ENCODE measurements at regions not wholly inside any gene's neighbourhood (a gene's known extent, or its start where the extent isn't known, plus 50 kb on each side); places are given as distances from the start of the nearest gene placed in this dataset.

GRCh38 chr6:145063091-145063490 is 672.2 kb downstream of the EPM2A start:
- Histone ChIP-seq H3K36me3 (ENCODE audit: control insufficient read depth in 4 of 4, insufficient read depth in 3 of 4, low read depth in 1 of 4, low read length in 3 of 4) (no peaks in the 10 kb centered on the region), H3K27me3 (ENCODE audit: control insufficient read depth in 4 of 4, insufficient read depth in 4 of 4, low read length in 3 of 4) (no peaks in the 10 kb centered on the region), H3K9ac (ENCODE audit: low read depth in 1 of 2, low read length in 2 of 2) (no peak overlapping the region), H3K9me3 (ENCODE audit: control insufficient read depth in 4 of 4, low read length in 3 of 4) (no peaks in the 10 kb centered on the region), H3K4me1 (ENCODE audit: control insufficient read depth in 4 of 4, insufficient read depth in 4 of 4, low read length in 3 of 4) (no peaks in the 10 kb centered on the region), H3K27ac (ENCODE audit: low read depth in 1 of 2, low read length in 2 of 2) (no peak overlapping the region), H3K4me3 (ENCODE audit: low read depth in 1 of 3, low read length in 3 of 3) (no peak overlapping the region)
- TF ChIP-seq SP1 (IDR thresholded peaks at IDR 0.05), result no peak
- no peak for TF ChIP-seq RAD21 (IDR thresholded peaks at IDR 0.05)
- no peak for TF ChIP-seq YY1 (IDR thresholded peaks at IDR 0.05)
- TF ChIP-seq HNF4G (IDR thresholded peaks at IDR 0.05), result no peak
- TF ChIP-seq, protein P1, sequence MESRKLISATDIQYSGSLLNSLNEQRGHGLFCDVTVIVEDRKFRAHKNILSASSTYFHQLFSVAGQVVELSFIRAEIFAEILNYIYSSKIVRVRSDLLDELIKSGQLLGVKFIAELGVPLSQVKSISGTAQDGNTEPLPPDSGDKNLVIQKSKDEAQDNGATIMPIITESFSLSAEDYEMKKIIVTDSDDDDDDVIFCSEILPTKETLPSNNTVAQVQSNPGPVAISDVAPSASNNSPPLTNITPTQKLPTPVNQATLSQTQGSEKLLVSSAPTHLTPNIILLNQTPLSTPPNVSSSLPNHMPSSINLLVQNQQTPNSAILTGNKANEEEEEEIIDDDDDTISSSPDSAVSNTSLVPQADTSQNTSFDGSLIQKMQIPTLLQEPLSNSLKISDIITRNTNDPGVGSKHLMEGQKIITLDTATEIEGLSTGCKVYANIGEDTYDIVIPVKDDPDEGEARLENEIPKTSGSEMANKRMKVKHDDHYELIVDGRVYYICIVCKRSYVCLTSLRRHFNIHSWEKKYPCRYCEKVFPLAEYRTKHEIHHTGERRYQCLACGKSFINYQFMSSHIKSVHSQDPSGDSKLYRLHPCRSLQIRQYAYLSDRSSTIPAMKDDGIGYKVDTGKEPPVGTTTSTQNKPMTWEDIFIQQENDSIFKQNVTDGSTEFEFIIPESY (IDR thresholded peaks at IDR 0.05), result no peak
- TF ChIP-seq GABPA (IDR thresholded peaks at IDR 0.05 in 1 of 2, conservative IDR thresholded peaks at IDR 0.05 in 1 of 2), result no peak
- TF ChIP-seq NR2F2 (IDR thresholded peaks at IDR 0.05), result no peak
- DNase-seq (ENCODE audit: low spot score), result no peak

DNA sequence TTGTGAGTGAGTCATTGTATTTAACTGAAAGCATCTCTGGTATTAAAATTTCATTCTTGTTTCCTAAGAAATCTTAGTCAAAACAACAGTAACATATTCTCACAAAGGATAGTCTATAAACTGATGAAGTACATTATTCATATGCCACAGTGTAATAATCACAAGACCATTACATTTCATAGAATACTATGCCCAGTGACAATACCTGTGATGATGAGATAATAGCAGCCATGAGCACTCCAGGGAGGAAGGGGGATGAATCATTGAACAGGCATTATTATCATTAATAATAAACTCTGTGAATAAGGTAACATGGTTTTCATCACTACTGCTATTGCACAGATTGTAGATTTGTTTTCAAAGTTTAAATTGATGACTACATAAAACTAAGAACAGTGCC is 667.9 kb downstream of the EPM2A start:
- no peak overlapping the region for H3K4me3 ChIP-seq (ENCODE audit: low read depth in 1 of 3, low read length in 3 of 3)

DNA sequence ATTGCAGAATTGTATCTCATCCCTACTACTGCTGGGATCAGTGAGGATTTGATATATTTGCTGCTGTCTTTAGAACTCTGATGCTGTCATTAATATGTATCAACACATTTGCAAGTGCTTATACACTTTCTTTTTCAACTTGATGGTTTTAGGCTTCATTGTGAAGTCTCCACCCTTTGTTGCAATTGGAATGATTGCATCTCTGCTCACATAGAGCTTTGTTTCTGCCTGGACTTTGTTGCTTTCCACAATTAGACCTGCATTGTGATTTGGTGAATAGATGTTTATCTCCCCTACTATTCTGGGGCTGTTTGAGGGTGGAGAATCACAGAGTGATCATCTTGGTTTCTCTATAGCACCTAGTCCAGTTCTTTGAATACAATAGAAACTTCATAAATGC is 666.7 kb downstream of the EPM2A start:
- Histone ChIP-seq H3K9ac (ENCODE audit: low read depth in 1 of 2, low read length in 2 of 2) (no peak overlapping the region), H3K27me3 (ENCODE audit: control insufficient read depth in 4 of 4, insufficient read depth in 4 of 4, low read length in 3 of 4) (no peaks in the 10 kb centered on the region), H3K27ac (ENCODE audit: low read depth in 1 of 2, low read length in 2 of 2) (no peak overlapping the region), H3K36me3 (ENCODE audit: control insufficient read depth in 4 of 4, insufficient read depth in 3 of 4, low read depth in 1 of 4, low read length in 3 of 4) (no peaks in the 10 kb centered on the region), H3K9me3 (ENCODE audit: control insufficient read depth in 4 of 4, low read length in 3 of 4) (no peaks in the 10 kb centered on the region), H3K4me1 (ENCODE audit: control insufficient read depth in 4 of 4, insufficient read depth in 4 of 4, low read length in 3 of 4) (no peaks in the 10 kb centered on the region), H3K4me3 (ENCODE audit: low read depth in 1 of 3, low read length in 3 of 3) (no peak overlapping the region)
- no peak for DNase-seq (ENCODE audit: low spot score)
- no peak for TF ChIP-seq RXRA (IDR thresholded peaks at IDR 0.05)
- TF ChIP-seq FOXA1 (IDR thresholded peaks at IDR 0.05), result no peak
- TF ChIP-seq GABPA (IDR thresholded peaks at IDR 0.05 in 1 of 2, conservative IDR thresholded peaks at IDR 0.05 in 1 of 2), result no peak
- no peak for TF ChIP-seq TAF1 (conservative IDR thresholded peaks at IDR 0.05)

More for the DNA sequence above, 667.9 kb downstream of the EPM2A start:
- TF ChIP-seq GABPA (IDR thresholded peaks at IDR 0.05 in 1 of 2, conservative IDR thresholded peaks at IDR 0.05 in 1 of 2), result no peak
- TF ChIP-seq REST (IDR thresholded peaks at IDR 0.05), result no peak
- no peak overlapping the region for H3K9ac ChIP-seq (ENCODE audit: low read depth in 1 of 2, low read length in 2 of 2)
- no peaks in the 10 kb centered on the region for H3K4me1 ChIP-seq (ENCODE audit: control insufficient read depth in 4 of 4, insufficient read depth in 4 of 4, low read length in 3 of 4)
- no peaks in the 10 kb centered on the region for H3K9me3 ChIP-seq (ENCODE audit: control insufficient read depth in 4 of 4, low read length in 3 of 4)
- no peaks in the 10 kb centered on the region for H3K27me3 ChIP-seq (ENCODE audit: control insufficient read depth in 4 of 4, insufficient read depth in 4 of 4, low read length in 3 of 4)
- H3K36me3 ChIP-seq (ENCODE audit: control insufficient read depth in 4 of 4, insufficient read depth in 3 of 4, low read depth in 1 of 4, low read length in 3 of 4), result no peaks in the 10 kb centered on the region
- H3K27ac ChIP-seq (ENCODE audit: low read depth in 1 of 2, low read length in 2 of 2), result no peak overlapping the region
- no peak for DNase-seq (ENCODE audit: low spot score)

Measured in liver (tissue), 6 donors.